Prostate gland (tissue), 2 donors: ENCODE measurements at regions not wholly inside any gene's neighbourhood (a gene's known extent, or its start where the extent isn't known, plus 50 kb on each side); places are given as distances from the start of the nearest gene placed in this dataset.

Experiments
- CTCF ChIP-seq, 4 experiments: fragments of 200-600 bp in 2 of 4; fragments of 450-650 bp in 2 of 4; sonication (generic) in 2 of 4; IDR thresholded peaks; 1 replicate in 3 of 4; 2 replicates in 1 of 4; pipeline ENCODE4 v1.5.1; 2016 to 2019; ENCODE audit warnings: antibody characterized with exemption in 4 of 4, mild to moderate bottlenecking in 2 of 4, moderate library complexity in 2 of 4
- POLR2A ChIP-seq: fragments of 450-650 bp; IDR thresholded peaks from one replicate; pipeline ENCODE4 v1.6.1; 2016; ENCODE audit warnings: antibody characterized with exemption, mild to moderate bottlenecking
- POLR2AphosphoS5 ChIP-seq: sonication (generic); formaldehyde crosslinking; IDR thresholded peaks from one replicate; pipeline ENCODE4 v1.6.1; 2017; ENCODE audit warnings: antibody characterized with exemption

GRCh38 chr6:119896806-119897205 lies 547.2 kb upstream of the MAN1A1 start:
- no peak for TF ChIP-seq POLR2A
- no peak for TF ChIP-seq POLR2AphosphoS5
- no peak for TF ChIP-seq CTCF (IDR thresholded peaks at IDR 0.05)
